ENCODE measurements at regions not wholly inside any gene's neighbourhood (a gene's known extent, or its start where the extent isn't known, plus 50 kb on each side); places are given as distances from the start of the nearest gene placed in this dataset.

- POLR2A ChIA-PET, result no interaction called here
These were observed 820.5 kb downstream of the NR2F1-AS1 start for GRCh38 chr5:92760550-92760949.

GRCh38 chr5:92758552-92758951 is 822.5 kb downstream of the NR2F1-AS1 start:
- POLR2A ChIA-PET, result no interaction called here
- no peak for DNase-seq (ENCODE audit: extremely low spot score)
- CTCF ChIA-PET, result interaction anchor here (0.6 to 2.0 kb wide), 3 partner anchors 10 to 672 kb away, joined by 3 to 5 read pairs (median 4); no protein-coding TSS in a partner anchor
- TF ChIP-seq CTCF (IDR thresholded peaks at IDR 0.05; ENCODE audit: control extremely low read depth, extremely low read depth, low read depth, missing control alignments), result no peak

More at GRCh38 chr5:92760550-92760949, 820.5 kb downstream of the NR2F1-AS1 start:
- DNase-seq (ENCODE audit: extremely low spot score), result no peak
- TF ChIP-seq CTCF (IDR thresholded peaks at IDR 0.05; ENCODE audit: control extremely low read depth, extremely low read depth, low read depth, missing control alignments), result no peak
- CTCF ChIA-PET, result interaction anchor here (2.0 kb wide), 1 partner anchor 8 kb away, joined by 5 read pairs; no protein-coding TSS in a partner anchor

GRCh38 chr5:92749943-92750342 is 831.1 kb downstream of the NR2F1-AS1 start:
- CTCF ChIA-PET, result no interaction called here
- TF ChIP-seq CTCF (IDR thresholded peaks at IDR 0.05; ENCODE audit: control extremely low read depth, extremely low read depth, low read depth, missing control alignments), result no peak
- POLR2A ChIA-PET, result no interaction called here
- no peak for DNase-seq (ENCODE audit: extremely low spot score)

GRCh38 chr5:92748072-92748676 is 832.8 kb downstream of the NR2F1-AS1 start:
- ChIA-PET POLR2A (no interaction called here), CTCF (interaction anchor here (0.8 to 1.4 kb wide), 3 partner anchors 28 to 39 kb away, joined by 3 to 4 read pairs (median 3); no protein-coding TSS in a partner anchor)
- DNase-seq (ENCODE audit: extremely low spot score), result no peak
- TF ChIP-seq CTCF (IDR thresholded peaks at IDR 0.05; ENCODE audit: control extremely low read depth, extremely low read depth, low read depth, missing control alignments), result no peak

- DNase-seq (ENCODE audit: extremely low spot score), result no peak
- no peak for TF ChIP-seq CTCF (IDR thresholded peaks at IDR 0.05; ENCODE audit: control extremely low read depth, extremely low read depth, low read depth, missing control alignments)
- POLR2A ChIA-PET, result no interaction called here
These were observed 839.1 kb downstream of the NR2F1-AS1 start for GRCh38 chr5:92741906-92742305.

GRCh38 chr5:92734211-92734940 is 846.6 kb downstream of the NR2F1-AS1 start:
- no peak for TF ChIP-seq CTCF (IDR thresholded peaks at IDR 0.05; ENCODE audit: control extremely low read depth, extremely low read depth, low read depth, missing control alignments)
- ChIA-PET POLR2A (no interaction called here), CTCF (interaction anchor here (1.2 kb wide), 1 partner anchor 12 kb away, joined by 3 read pairs; no protein-coding TSS in a partner anchor)

More at GRCh38 chr5:92741906-92742305, 839.1 kb downstream of the NR2F1-AS1 start:
- CTCF ChIA-PET, result interaction anchor here (1.2 kb wide), 1 partner anchor 10 kb away, joined by 3 read pairs; no protein-coding TSS in a partner anchor

More at GRCh38 chr5:92734211-92734940, 846.6 kb downstream of the NR2F1-AS1 start:
- DNase-seq (ENCODE audit: extremely low spot score), result no peak

Data from GM10248 (cell line).